HG02885 (cell line): ENCODE measurements at regions not wholly inside any gene's neighbourhood (a gene's known extent, or its start where the extent isn't known, plus 50 kb on each side); places are given as distances from the start of the nearest gene placed in this dataset.

Experiments
- ATAC-seq: cut with Tn5 transposase; IDR thresholded peaks from one replicate; pipeline ENCODE4 v1.9.1; 2021; ENCODE audit warnings: mild to moderate bottlenecking; ENCODE audit not compliant: unreplicated experiment, poor library complexity

GRCh38 chr6:94130478-94130877 lies 711.1 kb upstream of the EPHA7 start:
- ATAC-seq, result no peak

- no peak for ATAC-seq
Observed at GRCh38 chr6:94129926-94130325, 710.6 kb upstream of the EPHA7 start.

GRCh38 chr6:94127716-94128115 lies 708.4 kb upstream of the EPHA7 start:
- ATAC-seq, result no peak

GRCh38 chr6:94124333-94124732 lies 705.0 kb upstream of the EPHA7 start:
- no peak for ATAC-seq

GRCh38 chr6:94121094-94121493 lies 701.7 kb upstream of the EPHA7 start:
- ATAC-seq, result no peak

- no peak for ATAC-seq
Observed at GRCh38 chr6:94099072-94099471, 679.7 kb upstream of the EPHA7 start.

GRCh38 chr6:94095961-94096360 lies 676.6 kb upstream of the EPHA7 start:
- no peak for ATAC-seq

- no peak for ATAC-seq
Observed at GRCh38 chr6:94089941-94090340, 670.6 kb upstream of the EPHA7 start.

GRCh38 chr6:94088870-94089269 lies 669.5 kb upstream of the EPHA7 start:
- ATAC-seq, result no peak

GRCh38 chr6:94074764-94075163 lies 655.4 kb upstream of the EPHA7 start:
- ATAC-seq, result no peak

- ATAC-seq, result no peak
Observed at GRCh38 chr6:94071835-94072234, 652.5 kb upstream of the EPHA7 start.

GRCh38 chr6:94065707-94066337 lies 646.5 kb upstream of the EPHA7 start:
- no peak for ATAC-seq

- no peak for ATAC-seq
Observed at GRCh38 chr6:94052749-94053148, 633.4 kb upstream of the EPHA7 start.

GRCh38 chr6:94050515-94050914 lies 631.2 kb upstream of the EPHA7 start:
- ATAC-seq, result no peak

- no peak for ATAC-seq
Observed at GRCh38 chr6:94049001-94049400, 629.6 kb upstream of the EPHA7 start.

GRCh38 chr6:94045099-94045829 lies 625.9 kb upstream of the EPHA7 start:
- ATAC-seq, result no peak

- ATAC-seq, result no peak
Observed at GRCh38 chr6:94041945-94042709, 622.8 kb upstream of the EPHA7 start.

GRCh38 chr6:94036024-94036423 lies 616.7 kb upstream of the EPHA7 start:
- no peak for ATAC-seq

GRCh38 chr6:94027374-94027773 lies 608.0 kb upstream of the EPHA7 start:
- no peak for ATAC-seq

- ATAC-seq, result no peak
Observed at GRCh38 chr6:94026575-94026974, 607.2 kb upstream of the EPHA7 start.

- no peak for ATAC-seq
Observed at GRCh38 chr6:94005835-94006234, 586.5 kb upstream of the EPHA7 start.
